NOMO-1 (cell line): ENCODE measurements at regions not wholly inside any gene's neighbourhood (a gene's known extent, or its start where the extent isn't known, plus 50 kb on each side); places are given as distances from the start of the nearest gene placed in this dataset.

Experiments used
- DNase-seq, 2 experiments: peaks; one replicate each; lab custom pipeline; 2025; ENCODE audit not compliant: unreplicated experiment in 2 of 2; lab: John Stamatoyannopoulos, UW

DNA sequence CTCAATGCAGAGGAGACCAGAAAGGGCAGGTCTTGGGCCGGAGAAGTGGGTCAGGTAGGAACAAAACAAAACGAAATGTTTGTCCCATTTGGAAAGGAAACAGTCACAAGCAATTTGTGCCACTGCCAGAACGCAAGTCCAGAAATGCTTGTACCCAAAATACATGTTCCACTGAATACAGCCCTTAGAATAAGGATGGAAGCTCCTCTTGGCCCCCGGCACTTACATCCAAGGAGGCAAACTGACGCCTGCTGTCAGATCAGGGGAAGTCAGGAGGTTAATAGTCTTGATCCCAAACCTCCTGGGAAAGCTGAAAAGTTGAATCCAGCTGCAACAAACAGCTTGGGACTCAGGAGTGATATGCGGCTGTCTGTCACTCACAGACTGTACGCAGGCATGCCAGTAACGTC, 75.9 kb upstream of the GALNT2 start:
- no peak for DNase-seq

GRCh38 chr1:229991724-229992333, 75.2 kb upstream of the GALNT2 start:
- no peak for DNase-seq

DNA sequence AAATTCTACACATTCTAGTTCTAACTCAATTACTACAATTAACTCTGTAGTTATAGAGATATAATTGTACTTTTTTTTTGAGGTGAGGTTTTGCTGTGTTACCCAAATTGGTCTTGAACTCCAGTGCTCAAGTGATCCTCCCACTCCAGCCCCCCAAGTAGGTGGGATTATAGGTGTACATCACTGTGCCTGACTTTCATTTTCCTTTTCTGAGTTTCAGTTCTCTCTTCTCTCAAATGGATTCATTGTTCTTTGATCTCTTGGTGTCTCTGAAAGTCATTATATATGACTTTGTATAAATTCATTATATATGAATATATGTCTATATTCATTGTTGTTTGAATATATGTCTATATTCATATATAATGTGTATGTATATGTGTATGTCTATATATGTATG, 74.0 kb upstream of the GALNT2 start:
- peak in 1 of 2 experiments; percentile 23 for DNase-seq

DNA sequence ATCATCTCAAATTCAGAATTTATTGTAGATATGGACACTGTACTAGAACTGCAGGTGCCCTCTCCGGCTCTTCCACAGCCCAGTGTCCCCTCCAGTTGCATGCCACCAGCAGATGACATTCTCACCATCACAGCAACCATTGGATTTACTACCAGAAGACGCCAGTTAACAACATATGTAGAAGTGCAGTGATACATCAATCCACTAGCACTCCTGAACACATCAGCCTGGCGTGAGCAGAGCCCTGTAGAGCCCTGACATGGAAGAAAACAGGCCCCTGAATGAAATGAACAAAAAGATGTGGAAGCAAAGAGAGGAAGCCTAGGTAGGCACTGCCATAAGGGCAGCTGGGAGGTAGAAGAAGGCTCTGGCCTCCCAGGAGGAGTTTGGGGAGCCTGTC, 73.1 kb upstream of the GALNT2 start:
- DNase-seq, result no peak

GRCh38 chr1:229999004-229999670, 67.9 kb upstream of the GALNT2 start:
- no peak for DNase-seq

- DNase-seq, result no peak
Observed at GRCh38 chr1:230000493-230001184, 66.4 kb upstream of the GALNT2 start.

GRCh38 chr1:230002164-230002803, 64.8 kb upstream of the GALNT2 start:
- DNase-seq, result peak; percentile 56 to 59

- no peak for DNase-seq
Observed at GRCh38 chr1:230003409-230003808, 63.6 kb upstream of the GALNT2 start.

DNA sequence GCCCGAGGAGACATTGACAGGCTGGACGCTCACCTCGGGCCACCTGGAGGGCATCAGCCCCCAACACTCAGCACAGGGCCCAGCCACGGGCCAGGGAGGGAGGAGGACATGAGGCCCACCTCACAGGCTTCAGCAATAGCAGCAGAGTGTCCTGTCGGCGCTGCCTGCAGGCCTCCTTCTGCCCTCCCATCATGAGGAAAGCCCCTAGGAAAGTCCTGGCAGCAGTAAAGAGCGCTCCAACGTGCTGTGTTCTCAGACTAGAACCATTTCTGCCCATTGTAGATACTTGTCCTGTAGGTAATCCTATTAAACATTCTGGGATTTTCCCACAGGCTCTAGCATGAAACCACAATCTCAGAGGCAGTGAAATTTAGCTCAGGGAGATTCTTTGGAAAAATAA, 62.0 kb upstream of the GALNT2 start:
- DNase-seq, result no peak

DNA sequence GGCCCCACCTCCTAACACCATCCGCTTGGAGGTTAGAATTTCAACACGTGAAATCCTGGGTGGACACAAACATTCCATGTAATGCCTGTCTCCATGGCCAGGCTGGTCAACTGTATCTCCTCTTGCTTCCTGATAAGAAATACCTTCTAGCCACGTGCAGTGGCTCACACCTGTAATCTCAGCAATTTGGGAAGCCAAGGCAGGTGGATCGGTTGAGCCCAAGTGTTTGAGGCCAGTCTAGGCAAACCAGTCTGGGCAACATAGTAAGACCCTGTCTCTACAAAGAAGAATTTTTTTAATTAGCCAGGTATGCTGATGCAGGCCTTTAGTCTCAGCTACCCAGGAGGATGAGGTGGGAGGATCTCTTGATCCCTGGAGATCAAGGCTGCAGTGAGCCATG, 58.3 kb upstream of the GALNT2 start:
- no peak for DNase-seq

GRCh38 chr1:230009611-230010313, 57.3 kb upstream of the GALNT2 start:
- DNase-seq, result no peak

GRCh38 chr1:230010603-230011332, 56.3 kb upstream of the GALNT2 start:
- DNase-seq, result peak; percentile 62 to 90

DNA sequence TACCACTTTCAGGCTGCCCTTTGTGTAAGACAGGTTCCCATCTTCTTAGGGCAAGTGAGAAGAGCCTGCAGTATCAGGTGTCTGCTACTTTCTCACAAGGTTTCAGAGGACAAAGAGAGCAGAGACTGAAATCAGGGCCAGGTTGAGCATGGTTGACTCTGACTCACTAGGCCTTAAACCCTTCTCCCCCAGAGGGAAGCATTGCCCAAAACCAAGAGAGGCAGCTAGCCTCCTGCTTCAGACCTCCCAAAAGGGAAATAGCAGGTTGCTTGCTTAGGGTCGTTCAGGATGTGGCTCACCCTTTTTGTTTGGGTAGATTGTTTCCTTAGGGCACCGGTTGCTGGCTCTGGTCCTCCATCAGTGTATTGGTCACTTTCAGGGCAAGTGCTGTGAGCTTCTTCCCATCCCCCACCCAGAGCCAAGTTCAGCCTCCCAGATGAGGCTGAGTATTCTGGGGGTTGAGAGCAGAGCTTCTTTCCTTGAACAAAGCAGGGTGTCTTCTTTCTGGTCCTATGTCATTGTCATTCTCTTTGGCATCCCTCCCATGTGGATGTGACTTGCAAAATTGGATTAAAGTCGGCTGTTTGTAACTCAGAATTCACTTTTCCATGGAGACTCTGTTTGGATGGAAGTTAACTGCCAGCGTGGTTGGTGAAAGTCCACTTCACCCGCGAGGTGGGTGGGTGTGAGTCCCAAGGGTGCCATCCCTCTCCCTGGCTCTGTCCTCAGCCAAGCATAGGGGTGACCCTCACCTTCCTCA, 55.5 kb upstream of the GALNT2 start:
- DNase-seq, result peak; percentile 48 to 59

DNA sequence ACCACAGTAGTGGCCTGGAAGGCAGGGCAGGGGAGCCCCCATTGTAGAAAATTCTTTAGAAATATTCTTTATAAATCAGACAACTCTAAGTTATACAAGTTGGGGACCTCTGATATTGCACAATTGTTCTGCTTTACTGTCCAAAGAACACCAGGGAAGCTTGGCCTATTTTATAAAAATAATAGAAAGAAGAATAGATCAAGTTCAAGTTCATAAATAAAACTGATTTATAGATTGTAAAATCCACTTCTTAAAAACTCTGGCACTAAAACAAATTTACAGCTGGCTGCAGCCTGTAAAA, 55.0 kb upstream of the GALNT2 start:
- DNase-seq, result no peak

DNA sequence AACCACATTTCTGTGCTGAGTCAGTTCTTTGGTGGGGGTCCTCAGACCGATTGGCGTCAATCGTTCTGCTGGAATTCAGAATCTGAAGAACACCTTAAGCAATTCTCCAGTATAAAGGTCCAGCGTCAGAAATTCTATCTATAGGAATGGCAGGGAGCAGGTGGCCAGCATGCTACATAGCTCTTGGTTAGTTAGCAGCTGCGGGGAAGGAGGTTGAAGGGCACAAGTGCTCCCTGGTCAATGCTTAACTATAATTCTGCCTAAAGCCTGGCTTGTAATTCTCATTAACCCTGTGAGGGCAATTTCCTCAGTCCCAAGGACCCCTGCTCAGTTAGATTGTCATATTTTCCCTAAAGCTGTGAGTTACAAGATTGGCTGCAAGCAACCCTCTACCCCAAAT, 54.3 kb upstream of the GALNT2 start:
- DNase-seq, result no peak

DNA sequence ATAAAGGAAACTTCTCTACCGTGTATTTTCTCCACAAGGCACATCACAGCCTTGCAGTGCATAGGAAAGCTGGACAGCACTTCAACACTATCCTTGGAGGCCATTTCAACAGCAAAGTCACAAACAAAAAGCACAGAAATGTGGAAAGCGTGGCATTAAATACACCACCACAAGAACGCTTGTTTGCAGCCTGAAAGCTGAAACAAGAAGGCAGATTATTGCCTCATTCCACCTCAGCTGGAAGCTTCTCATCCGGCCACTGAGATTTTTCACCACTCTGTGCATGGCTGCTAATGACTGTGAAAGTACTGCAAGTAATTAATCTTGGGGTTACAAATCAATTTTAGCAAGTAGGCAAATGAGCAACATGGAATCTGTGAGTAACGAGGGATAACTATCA, 50.9 kb upstream of the GALNT2 start:
- DNase-seq, result peak; percentile 63 to 75
